NT2/D1 (cell line): ENCODE measurements at regions not wholly inside any gene's neighbourhood (a gene's known extent, or its start where the extent isn't known, plus 50 kb on each side); places are given as distances from the start of the nearest gene placed in this dataset.

ENCODE experiments used
- DNase-seq: peaks from one replicate; pipeline ENCODE4 v3.0.0-alpha.2; 2011; ENCODE audit warnings: low read depth, low spot score
- H3K27me3 ChIP-seq: 2 replicates; pipeline ENCODE4 v1.6.0; 2011; ENCODE audit warnings: mild to moderate bottlenecking; ENCODE audit not compliant: insufficient read length, insufficient read depth
- H3K36me3 ChIP-seq: 2 replicates; pipeline ENCODE4 v1.6.1; 2011; ENCODE audit warnings: mild to moderate bottlenecking, low read length, mixed read lengths; ENCODE audit not compliant: insufficient read depth, insufficient read length
- H3K4me1 ChIP-seq: 2 replicates; pipeline ENCODE4 v1.5.1; 2011; ENCODE audit not compliant: insufficient read depth, insufficient read length
- H3K4me3 ChIP-seq: 2 replicates; pipeline ENCODE4 v1.5.1; 2011; ENCODE audit warnings: low read depth; ENCODE audit not compliant: insufficient read length
- H3K9ac ChIP-seq: 2 replicates; pipeline ENCODE4 v1.6.0; 2011; ENCODE audit warnings: low read depth; ENCODE audit not compliant: insufficient read length
- H3K9me3 ChIP-seq: 2 replicates; pipeline ENCODE4 v1.5.1; 2011; ENCODE audit warnings: mild to moderate bottlenecking, low read length; ENCODE audit not compliant: insufficient read depth
- SUZ12 ChIP-seq: IDR thresholded peaks from 2 replicates; pipeline ENCODE4 v1.6.1; 2011; ENCODE audit not compliant: insufficient read length, insufficient read depth; ENCODE audit errors: extremely low read depth
- YY1 ChIP-seq: IDR thresholded peaks from 2 replicates; pipeline ENCODE4 v1.6.1; 2011; ENCODE audit not compliant: insufficient read length, insufficient read depth
- ZNF274 ChIP-seq: IDR thresholded peaks from 2 replicates; pipeline ENCODE4 v1.6.1; 2011; ENCODE audit warnings: mild to moderate bottlenecking, low read depth, low read length

- no peaks in the 10 kb centered on the region for H3K36me3 ChIP-seq
- no peaks in the 10 kb centered on the region for H3K9me3 ChIP-seq
- H3K27me3 ChIP-seq, result no peaks in the 10 kb centered on the region
- H3K9ac ChIP-seq, result no peak overlapping the region
- TF ChIP-seq ZNF274 (no peak), SUZ12 (no peak), YY1 (no peak)
- no peaks in the 10 kb centered on the region for H3K4me1 ChIP-seq
- no peak overlapping the region for H3K4me3 ChIP-seq
- no peak for DNase-seq
These were observed 764.6 kb upstream of the GHITM start for GRCh38 chr10:83374741-83375140.

- Histone ChIP-seq H3K9ac (no peak overlapping the region), H3K36me3 (no peaks in the 10 kb centered on the region)
These were observed 764.0 kb upstream of the GHITM start for GRCh38 chr10:83375274-83375673.

GRCh38 chr10:83397806-83398205, 741.5 kb upstream of the GHITM start:
- DNase-seq, result no peak
- TF ChIP-seq SUZ12 (no peak), YY1 (no peak), ZNF274 (no peak)
- no peaks in the 10 kb centered on the region for H3K4me1 ChIP-seq
- no peak overlapping the region for H3K4me3 ChIP-seq
- H3K9ac ChIP-seq, result no peak overlapping the region
- no peaks in the 10 kb centered on the region for H3K36me3 ChIP-seq
- H3K9me3 ChIP-seq, result no peaks in the 10 kb centered on the region
- H3K27me3 ChIP-seq, result no peaks in the 10 kb centered on the region

More at GRCh38 chr10:83375274-83375673, 764.0 kb upstream of the GHITM start:
- H3K27me3 ChIP-seq, result no peaks in the 10 kb centered on the region
- no peak overlapping the region for H3K4me3 ChIP-seq
- H3K9me3 ChIP-seq, result no peaks in the 10 kb centered on the region
- H3K4me1 ChIP-seq, result no peaks in the 10 kb centered on the region
- DNase-seq, result no peak
- TF ChIP-seq YY1, result no peak
- no peak for TF ChIP-seq SUZ12
- no peak for TF ChIP-seq ZNF274

DNA sequence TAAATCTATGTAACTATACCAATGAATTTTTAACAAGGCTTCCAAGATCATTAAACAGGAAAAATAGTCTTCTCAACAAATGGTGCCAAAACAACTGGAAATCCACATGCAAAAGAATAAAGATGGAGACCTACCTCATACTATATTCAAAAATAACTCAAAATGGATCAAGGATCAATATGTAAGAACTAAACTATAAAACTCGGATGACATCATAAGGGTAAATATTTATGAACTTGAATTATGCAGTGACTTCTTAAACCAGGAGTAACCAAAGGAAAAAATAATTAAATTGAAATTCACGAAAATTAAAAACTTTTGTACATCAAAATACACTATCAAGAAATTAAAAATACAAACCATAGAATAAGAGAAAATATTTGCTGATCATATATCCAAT, 728.7 kb upstream of the GHITM start:
- Histone ChIP-seq H3K9me3 (no peaks in the 10 kb centered on the region), H3K27me3 (no peaks in the 10 kb centered on the region), H3K4me1 (no peaks in the 10 kb centered on the region), H3K4me3 (no peak overlapping the region), H3K36me3 (no peaks in the 10 kb centered on the region), H3K9ac (no peak overlapping the region)
- TF ChIP-seq YY1 (no peak), ZNF274 (no peak), SUZ12 (no peak)
- no peak for DNase-seq

DNA sequence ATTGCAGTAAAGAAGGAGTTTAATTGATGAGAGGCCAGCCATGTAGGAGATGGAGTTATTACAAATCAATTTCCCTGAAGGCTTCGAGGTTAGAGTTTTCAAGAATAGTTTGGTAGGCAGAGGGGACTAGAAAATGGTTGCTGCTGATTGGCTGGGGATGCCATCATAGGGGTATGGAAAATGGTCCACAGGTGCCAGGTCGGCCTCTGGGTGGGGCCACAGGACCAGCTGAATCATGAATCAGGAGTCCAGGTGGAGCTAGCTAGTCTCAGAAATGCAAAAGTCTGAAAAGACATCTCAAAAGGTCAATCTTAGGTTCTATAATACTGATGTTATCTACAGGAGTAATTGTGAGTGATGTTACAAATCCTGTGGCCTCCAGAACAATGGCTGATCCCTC, 714.0 kb upstream of the GHITM start:
- no peaks in the 10 kb centered on the region for H3K4me1 ChIP-seq
- H3K36me3 ChIP-seq, result no peaks in the 10 kb centered on the region
- no peaks in the 10 kb centered on the region for H3K27me3 ChIP-seq
- peaks cover 23% of the 10 kb centered on the region for H3K9me3 ChIP-seq
- TF ChIP-seq YY1, result no peak
- no peak for TF ChIP-seq SUZ12
- TF ChIP-seq ZNF274, result no peak
- H3K9ac ChIP-seq, result no peak overlapping the region
- no peak overlapping the region for H3K4me3 ChIP-seq
- no peak for DNase-seq

GRCh38 chr10:83427101-83427500, 712.2 kb upstream of the GHITM start:
- H3K27me3 ChIP-seq, result no peaks in the 10 kb centered on the region
- no peaks in the 10 kb centered on the region for H3K36me3 ChIP-seq
- H3K4me1 ChIP-seq, result no peaks in the 10 kb centered on the region
- H3K4me3 ChIP-seq, result no peak overlapping the region
- no peak overlapping the region for H3K9ac ChIP-seq
- no peak for DNase-seq
- H3K9me3 ChIP-seq, result peaks cover 31% of the 10 kb centered on the region
- TF ChIP-seq SUZ12 (no peak), YY1 (no peak), ZNF274 (no peak)

DNA sequence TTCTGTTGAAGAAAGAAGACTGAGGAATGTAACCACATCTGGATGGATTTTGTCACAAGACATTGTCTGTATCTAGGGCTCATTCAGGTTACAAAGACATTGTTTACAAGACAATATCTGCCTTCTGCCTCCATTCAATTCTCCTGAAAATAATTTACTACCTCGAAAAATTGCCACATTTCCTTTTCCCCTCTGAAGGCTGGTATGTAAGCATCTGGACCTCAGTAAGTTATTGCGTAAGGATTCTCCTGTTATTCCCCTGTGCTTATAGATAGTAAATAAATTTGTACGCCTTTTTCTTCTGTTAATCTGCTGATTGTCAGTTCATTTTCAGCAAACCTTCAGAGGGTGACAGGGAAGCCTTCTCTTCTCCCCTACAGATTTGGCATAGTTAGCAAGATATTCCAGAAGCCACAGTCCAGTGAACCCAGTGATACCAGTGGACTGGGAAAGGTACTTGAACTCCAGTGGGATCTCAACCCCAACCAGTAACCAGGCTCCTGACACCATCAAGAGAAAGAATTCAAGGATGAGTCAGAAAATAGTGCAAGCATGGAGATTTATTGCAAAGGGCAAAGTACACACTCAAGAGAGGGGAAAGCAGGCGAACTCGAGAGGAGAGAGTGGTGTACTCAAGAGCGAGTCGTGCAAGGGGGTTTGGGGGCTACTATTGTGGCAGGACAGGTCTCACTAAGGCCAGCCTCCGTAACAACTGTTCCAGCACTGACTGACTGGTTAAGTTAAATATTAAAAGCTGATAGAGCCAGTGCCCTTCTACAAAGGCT, 706.9 kb upstream of the GHITM start:
- H3K9ac ChIP-seq, result no peak overlapping the region
- no peaks in the 10 kb centered on the region for H3K4me1 ChIP-seq
- no peak for TF ChIP-seq YY1
- TF ChIP-seq SUZ12, result no peak
- TF ChIP-seq ZNF274, result no peak
- DNase-seq, result no peak
- no peaks in the 10 kb centered on the region for H3K36me3 ChIP-seq
- H3K4me3 ChIP-seq, result no peak overlapping the region
- H3K27me3 ChIP-seq, result no peaks in the 10 kb centered on the region
- peaks cover 33% of the 10 kb centered on the region for H3K9me3 ChIP-seq

DNA sequence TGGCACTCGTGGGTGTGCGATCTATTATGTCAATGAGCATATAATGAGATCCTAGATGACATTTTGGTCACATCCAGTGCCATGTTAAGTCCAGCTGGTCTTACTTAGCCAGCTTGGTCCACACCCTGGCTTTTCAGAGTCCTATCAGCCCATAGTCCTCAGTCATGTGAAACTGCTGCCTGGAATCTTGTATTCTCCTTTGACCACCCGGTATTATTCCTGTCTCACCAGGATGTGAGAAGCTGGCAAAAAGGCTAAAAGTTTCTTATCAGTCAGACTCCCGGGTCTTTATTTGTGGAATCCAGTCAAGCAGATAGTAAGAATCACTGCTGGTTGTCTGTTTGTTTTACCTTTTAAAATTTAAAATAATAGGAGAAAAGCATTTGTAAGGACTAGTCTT, 705.6 kb upstream of the GHITM start:
- H3K9me3 ChIP-seq, result peaks cover 27% of the 10 kb centered on the region
- no peaks in the 10 kb centered on the region for H3K4me1 ChIP-seq
- DNase-seq, result no peak
- no peaks in the 10 kb centered on the region for H3K36me3 ChIP-seq
- no peak overlapping the region for H3K9ac ChIP-seq
- no peak for TF ChIP-seq SUZ12
- TF ChIP-seq YY1, result no peak
- TF ChIP-seq ZNF274, result no peak
- no peaks in the 10 kb centered on the region for H3K27me3 ChIP-seq
- no peak overlapping the region for H3K4me3 ChIP-seq
